ENCODE measurements at regions not wholly inside any gene's neighbourhood (a gene's known extent, or its start where the extent isn't known, plus 50 kb on each side); places are given as distances from the start of the nearest gene placed in this dataset.

DNA sequence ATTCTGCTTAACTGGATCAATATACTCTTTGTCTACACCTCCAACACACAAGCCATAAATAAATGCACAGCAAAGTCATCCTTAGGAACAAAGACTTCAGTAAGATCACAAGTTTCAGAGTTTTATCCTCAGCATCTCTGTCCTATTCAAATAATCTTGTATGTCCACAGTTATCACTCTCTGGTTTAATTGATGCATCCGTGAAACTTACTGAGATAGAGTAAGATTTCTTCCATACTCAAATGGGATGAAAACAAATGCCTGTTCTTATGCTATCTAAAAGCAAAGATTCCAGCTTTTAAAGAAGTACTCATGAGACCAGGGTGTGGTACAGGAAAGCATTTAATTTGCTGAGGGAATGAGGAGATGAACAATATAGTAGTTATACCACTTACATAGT, 184.6 kb upstream of the SLC7A11 start:
- CTCF ChIA-PET = no interaction called here
- ATAC-seq = no peak
- TF ChIP-seq, protein P1, sequence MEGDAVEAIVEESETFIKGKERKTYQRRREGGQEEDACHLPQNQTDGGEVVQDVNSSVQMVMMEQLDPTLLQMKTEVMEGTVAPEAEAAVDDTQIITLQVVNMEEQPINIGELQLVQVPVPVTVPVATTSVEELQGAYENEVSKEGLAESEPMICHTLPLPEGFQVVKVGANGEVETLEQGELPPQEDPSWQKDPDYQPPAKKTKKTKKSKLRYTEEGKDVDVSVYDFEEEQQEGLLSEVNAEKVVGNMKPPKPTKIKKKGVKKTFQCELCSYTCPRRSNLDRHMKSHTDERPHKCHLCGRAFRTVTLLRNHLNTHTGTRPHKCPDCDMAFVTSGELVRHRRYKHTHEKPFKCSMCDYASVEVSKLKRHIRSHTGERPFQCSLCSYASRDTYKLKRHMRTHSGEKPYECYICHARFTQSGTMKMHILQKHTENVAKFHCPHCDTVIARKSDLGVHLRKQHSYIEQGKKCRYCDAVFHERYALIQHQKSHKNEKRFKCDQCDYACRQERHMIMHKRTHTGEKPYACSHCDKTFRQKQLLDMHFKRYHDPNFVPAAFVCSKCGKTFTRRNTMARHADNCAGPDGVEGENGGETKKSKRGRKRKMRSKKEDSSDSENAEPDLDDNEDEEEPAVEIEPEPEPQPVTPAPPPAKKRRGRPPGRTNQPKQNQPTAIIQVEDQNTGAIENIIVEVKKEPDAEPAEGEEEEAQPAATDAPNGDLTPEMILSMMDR (IDR thresholded peaks at IDR 0.05) = no peak
- Mint-ChIP-seq H3K27ac (no peak overlapping the region), H3K27me3 (no peaks in the 10 kb centered on the region), H3K4me3 (no peak overlapping the region), H3K36me3 (ENCODE audit: low read depth) (no peaks in the 10 kb centered on the region), H3K9me3 (no peaks in the 10 kb centered on the region), H3K4me1 (ENCODE audit: low read depth) (no peaks in the 10 kb centered on the region)
- intact Hi-C loops (cut with micrococcal nuclease) = no loop called here
- DNase-seq = no peak
- POLR2A ChIA-PET = no interaction called here

DNA sequence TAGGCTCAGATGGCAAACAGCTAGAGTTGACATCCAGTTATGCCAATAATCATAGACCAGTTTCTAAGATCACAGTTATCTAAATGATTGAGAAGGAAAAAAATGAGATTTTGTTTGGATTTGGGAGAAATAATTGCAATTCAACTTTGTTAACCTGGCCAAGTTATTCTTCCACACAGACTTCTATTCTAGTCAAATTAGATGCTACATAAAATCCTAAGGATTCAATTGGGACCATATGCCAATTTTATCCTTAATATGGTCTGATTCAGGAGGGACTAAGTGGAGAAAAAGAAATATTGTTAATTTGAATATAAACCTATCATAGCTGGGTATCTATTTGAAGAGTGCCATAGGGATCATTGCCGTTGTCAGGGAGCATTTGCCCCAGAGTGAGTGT, 178.3 kb upstream of the SLC7A11 start:
- POLR2A ChIA-PET = no interaction called here
- no peak overlapping the region for H3K27ac Mint-ChIP-seq
- intact Hi-C loops (cut with micrococcal nuclease) = no loop called here
- H3K4me3 Mint-ChIP-seq = no peak overlapping the region
- H3K4me1 Mint-ChIP-seq (ENCODE audit: low read depth) = no peaks in the 10 kb centered on the region
- no peak for DNase-seq
- no peak for ATAC-seq
- CTCF ChIA-PET = no interaction called here
- H3K36me3 Mint-ChIP-seq (ENCODE audit: low read depth) = no peaks in the 10 kb centered on the region
- TF ChIP-seq, protein P1 (IDR thresholded peaks at IDR 0.05) = no peak
- no peaks in the 10 kb centered on the region for H3K9me3 Mint-ChIP-seq
- no peaks in the 10 kb centered on the region for H3K27me3 Mint-ChIP-seq

DNA sequence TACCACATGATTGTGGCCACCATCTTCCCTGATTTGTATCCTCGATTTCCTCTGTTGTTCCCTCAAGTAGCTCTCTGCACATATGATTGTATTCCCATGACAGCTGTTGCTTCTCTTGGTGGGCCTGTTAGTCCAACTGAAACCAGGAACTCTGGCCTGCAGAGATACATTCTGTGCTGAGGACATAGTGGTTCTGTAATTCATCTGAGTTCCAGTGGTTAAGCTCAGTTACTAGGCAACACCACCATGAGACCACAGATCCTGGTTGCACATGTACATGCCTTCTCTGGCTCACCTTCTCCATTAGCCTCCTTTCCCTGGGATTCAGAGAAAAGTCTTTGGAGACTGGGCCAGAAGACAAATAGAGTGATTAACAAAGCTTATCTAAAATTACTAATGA, 172.1 kb upstream of the SLC7A11 start:
- Mint-ChIP-seq H3K4me1 (ENCODE audit: low read depth) (no peaks in the 10 kb centered on the region), H3K36me3 (ENCODE audit: low read depth) (no peaks in the 10 kb centered on the region), H3K4me3 (no peak overlapping the region), H3K27me3 (no peaks in the 10 kb centered on the region), H3K27ac (no peak overlapping the region), H3K9me3 (no peaks in the 10 kb centered on the region)
- ChIA-PET CTCF (no interaction called here), POLR2A (no interaction called here)
- DNase-seq (no peak), ATAC-seq (no peak)
- intact Hi-C loops (cut with micrococcal nuclease) = no loop called here
- TF ChIP-seq, protein P1 (IDR thresholded peaks at IDR 0.05) = no peak

DNA sequence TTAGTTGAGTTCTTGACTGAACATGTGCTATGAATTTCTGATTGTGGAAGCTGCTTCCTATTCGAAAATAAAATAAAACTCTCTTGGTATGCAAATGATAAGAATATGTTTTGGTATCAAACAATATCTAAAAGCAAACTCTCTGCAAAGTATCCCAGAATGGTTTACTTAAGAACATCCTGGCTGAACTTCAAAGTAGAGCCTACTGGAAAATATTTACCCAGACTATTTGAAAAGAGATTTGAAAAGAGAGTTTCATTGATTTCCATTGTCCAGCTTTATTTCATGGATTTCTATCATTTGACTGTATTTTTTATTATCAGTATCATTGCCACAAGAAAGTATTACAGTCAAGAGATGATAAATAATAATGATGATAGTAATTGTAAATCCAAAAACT, 171.1 kb upstream of the SLC7A11 start:
- ChIA-PET POLR2A (no interaction called here), CTCF (no interaction called here)
- H3K27me3 Mint-ChIP-seq = no peaks in the 10 kb centered on the region
- ATAC-seq (no peak), DNase-seq (no peak)
- intact Hi-C loops (cut with micrococcal nuclease) = no loop called here
- H3K4me1 Mint-ChIP-seq (ENCODE audit: low read depth) = no peaks in the 10 kb centered on the region
- H3K36me3 Mint-ChIP-seq (ENCODE audit: low read depth) = no peaks in the 10 kb centered on the region
- TF ChIP-seq, protein P1 (IDR thresholded peaks at IDR 0.05) = no peak
- no peak overlapping the region for H3K4me3 Mint-ChIP-seq
- H3K9me3 Mint-ChIP-seq = no peaks in the 10 kb centered on the region
- H3K27ac Mint-ChIP-seq = no peak overlapping the region

DNA sequence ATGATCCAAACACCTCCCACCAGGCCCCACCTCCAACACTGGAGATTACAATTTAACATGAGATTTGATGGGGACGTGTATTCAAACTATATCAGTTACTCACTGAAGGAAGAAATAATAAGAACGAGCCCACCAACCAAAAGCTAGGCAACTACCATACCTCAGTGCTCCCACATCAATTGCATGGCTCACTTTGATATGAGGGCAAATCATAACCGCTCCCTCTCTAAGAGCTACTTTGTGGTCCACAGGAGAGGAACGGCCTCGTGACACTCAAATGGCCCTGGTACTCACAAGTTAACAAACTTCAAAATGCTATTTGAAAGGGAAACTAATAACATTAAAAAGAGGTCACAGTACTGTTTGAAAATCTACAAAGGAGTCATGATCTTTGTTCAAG, 170.7 kb upstream of the SLC7A11 start:
- no peak for DNase-seq
- no peaks in the 10 kb centered on the region for H3K36me3 Mint-ChIP-seq (ENCODE audit: low read depth)
- TF ChIP-seq, protein P1 (IDR thresholded peaks at IDR 0.05) = no peak
- no peaks in the 10 kb centered on the region for H3K27me3 Mint-ChIP-seq
- H3K4me1 Mint-ChIP-seq (ENCODE audit: low read depth) = no peaks in the 10 kb centered on the region
- ATAC-seq = no peak
- POLR2A ChIA-PET = no interaction called here
- CTCF ChIA-PET = no interaction called here
- no peaks in the 10 kb centered on the region for H3K9me3 Mint-ChIP-seq
- H3K27ac Mint-ChIP-seq = no peak overlapping the region
- H3K4me3 Mint-ChIP-seq = no peak overlapping the region
- intact Hi-C loops (cut with micrococcal nuclease) = no loop called here
